HG02943 (cell line): ENCODE measurements at regions not wholly inside any gene's neighbourhood (a gene's known extent, or its start where the extent isn't known, plus 50 kb on each side); places are given as distances from the start of the nearest gene placed in this dataset.

Source experiments
- ATAC-seq: cut with Tn5 transposase; IDR thresholded peaks from one replicate; pipeline ENCODE4 v1.9.1; 2021; ENCODE audit warnings: mild to moderate bottlenecking, low read depth, moderate library complexity; ENCODE audit not compliant: unreplicated experiment

DNA sequence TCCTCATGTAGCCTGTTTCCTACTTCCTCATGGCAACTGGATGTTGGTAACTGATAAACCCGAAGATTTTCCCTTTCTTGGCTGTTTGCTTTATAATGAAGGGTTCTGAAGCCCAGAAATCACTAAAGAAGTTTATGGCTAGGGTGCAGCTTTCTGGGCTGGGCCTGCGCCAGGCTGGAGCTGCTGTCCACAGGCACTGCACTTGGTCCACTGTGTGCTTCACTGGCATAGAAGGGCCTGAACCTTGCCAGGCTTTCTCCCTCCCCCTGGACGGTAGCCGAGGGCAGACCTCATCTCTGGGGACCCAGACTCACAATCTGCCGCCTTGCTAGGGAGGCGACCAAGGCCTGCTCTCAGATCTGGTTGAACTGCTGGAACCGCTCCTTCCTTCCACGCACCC lies 133.3 kb upstream of the SPRED2 start:
- ATAC-seq = no peak

DNA sequence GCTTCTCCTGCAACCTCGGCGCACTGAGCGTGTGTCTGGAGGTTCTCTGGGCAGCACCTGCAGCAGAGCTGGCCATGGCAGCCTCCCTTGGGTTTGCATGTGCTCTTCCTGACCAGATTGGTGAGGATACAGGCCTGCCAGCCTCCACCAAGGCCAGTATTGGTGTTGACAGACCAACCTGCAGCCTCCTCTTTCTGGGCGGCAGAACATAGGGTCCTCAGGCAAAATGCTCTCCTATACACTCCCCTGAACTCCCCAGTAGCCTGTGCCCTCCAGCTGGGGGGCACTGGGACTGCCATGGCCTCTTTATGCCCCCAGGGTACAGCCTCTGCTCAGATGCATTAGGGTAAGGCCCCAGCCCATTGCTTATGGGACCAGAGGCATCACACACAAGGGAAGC lies 131.9 kb upstream of the SPRED2 start:
- no peak for ATAC-seq

DNA sequence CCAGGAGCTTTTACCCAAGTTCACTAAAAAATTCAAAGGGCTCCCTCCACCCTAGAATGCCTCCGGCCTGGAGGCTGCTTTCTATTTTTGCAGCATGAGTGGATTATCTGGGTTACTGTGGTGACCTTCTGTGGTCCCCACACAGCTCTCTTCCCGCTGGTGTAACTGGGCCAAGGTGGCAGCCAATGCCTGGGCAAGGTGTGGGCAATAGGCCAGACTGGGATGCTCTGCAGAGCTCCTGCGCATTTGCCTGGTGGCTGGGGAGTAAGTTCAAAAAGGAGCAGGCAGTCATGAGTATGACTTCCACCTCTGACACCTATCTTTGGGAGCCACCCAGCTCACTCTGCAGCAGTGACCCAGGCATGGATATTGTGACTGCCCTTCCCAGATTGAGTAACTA lies 130.5 kb upstream of the SPRED2 start:
- no peak for ATAC-seq

DNA sequence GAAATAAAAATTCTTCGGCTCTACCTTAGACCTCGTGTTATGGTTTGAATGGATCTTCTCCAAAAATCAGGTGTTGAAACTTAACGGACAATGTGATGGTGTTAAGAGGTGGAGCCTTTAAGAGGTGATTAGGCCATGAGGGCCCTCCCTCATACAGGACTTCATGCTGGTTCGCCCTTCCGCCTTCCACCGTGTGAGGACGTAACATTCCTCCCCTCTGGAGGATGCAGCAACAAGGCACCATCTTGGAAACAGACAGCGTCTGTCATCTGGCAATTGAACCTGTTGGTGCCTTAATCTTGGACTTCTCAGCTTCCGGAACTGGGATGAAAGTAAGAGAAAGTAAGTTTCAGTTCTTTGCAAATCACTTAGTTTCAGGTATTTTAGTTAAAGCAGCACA lies 126.3 kb upstream of the SPRED2 start:
- no peak for ATAC-seq

DNA sequence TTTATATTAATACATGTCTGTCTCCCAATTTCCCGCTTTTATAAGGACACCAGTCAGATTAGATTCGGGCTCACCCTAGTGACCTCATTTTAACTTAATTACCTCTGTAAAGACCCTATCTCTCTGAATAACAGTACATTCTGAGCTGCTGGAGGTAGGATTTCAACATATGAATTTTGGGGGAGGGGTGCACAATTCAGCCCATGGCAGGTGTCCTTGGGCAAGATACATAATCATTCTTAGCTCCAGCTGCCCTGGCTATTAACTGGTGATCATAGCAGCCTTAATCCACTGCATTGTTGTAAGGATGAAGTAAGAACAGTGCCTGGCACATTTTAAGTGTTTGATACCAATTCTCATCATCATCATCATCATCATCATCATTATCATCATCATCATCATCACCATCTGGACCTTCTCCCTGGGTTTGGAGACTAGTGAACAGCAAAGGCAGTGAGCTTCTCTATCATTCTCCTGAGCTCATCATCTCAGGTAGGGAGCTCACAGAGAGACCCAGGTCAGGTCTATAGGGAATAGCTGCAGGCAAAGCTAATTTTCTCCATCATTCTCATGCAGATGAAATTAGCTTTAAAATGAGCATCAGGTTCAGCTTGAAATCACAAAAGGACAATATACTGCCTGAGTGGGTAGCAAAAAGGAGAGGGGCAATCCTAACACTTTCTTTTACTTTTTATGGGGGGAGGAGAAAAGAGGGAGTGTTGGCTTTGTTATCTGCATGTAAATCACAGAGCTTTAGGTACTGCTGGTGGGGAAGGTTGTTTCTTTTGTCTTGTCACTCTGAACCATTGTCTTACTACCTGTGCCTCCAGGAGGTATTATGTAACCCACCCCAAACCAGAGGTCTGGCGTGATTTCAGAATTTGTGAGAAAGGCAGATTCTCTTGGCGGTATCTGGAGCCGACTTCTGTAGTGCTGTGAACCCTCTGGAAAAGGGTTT lies 125.5 kb upstream of the SPRED2 start:
- ATAC-seq = no peak

DNA sequence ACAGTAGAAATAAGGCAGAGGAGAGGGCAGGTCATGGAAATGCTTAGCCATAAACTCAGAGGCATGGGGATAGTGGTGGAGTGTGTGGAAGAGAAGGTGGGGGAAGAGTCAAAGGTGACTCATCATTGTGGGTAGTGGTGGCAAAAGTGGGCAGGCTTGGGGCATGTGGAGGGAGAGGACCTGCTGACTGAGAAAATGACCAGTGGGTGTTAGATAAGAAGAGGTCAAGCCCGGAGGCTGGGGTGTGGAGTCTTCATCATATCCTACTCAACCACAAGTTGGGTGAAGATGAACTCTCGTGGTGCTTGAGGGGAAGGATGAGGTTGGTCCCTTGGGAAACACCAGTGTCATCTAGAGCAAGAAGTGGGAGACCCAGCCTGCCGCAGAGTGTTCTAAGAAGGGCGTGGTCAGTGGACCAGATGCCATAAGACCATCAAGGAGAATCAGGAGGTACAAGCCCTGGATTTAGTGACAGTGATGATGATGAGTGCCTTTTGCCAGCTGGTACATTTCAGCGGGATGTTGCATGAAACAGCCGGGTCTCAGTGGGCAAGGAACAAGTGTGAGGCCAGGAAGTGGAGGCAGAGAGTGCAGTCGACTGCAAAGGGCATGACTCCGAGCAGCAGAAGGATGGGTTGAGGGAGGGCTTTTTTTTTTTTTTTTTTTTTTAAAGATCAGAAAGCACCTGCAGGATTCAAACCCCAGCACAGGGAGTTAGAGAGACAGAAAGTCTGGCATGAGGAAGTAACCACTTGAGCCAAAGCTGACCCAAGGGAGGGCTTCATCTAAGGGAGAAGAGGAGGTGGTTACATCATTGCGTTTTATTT lies 122.6 kb upstream of the SPRED2 start:
- no peak for ATAC-seq

DNA sequence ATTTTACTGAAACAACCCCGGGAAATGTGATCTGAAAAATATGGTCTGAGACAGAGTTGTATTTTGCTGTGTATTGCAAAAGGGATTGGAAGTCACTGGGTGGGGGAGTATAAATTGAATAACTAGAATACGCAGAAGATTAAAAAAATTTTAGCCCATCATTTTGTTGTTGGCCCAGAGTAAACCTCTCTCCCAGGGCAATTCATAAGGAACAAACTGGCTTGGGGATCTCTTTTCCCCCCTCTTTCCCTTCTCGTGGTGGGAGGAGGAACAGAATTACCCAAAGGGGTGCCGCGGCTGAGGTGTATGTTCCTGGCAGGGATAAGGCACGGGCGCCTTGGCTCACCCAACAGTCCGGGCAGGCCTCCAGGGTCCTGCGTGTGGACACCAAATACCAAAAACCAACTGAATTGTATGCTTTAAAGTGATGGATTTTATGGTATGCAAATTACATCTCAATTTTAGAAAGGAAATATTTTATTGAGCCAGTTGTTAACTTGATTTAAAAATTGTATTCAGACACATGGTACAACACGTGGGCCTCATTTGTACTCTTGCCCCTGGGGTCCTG lies 121.2 kb upstream of the SPRED2 start:
- ATAC-seq = no peak

DNA sequence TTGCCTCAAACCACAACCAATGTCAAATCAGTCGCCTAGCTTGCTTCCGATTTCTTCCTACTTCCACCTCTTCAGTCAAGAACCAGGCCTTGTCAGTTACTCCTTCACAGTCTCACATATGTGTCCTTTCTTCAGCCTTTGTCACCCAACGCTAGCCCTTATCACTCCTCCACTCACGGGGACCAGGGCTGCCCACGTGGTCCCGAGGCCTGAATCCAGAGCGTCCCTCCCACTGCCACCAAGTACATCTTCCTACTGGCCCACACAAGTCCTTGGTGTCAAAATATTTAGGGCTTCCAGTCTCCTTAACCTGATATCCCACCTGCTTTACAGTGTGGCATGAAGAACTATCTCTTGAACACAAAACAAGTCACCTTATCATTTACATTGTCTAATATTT lies 119.1 kb upstream of the SPRED2 start:
- ATAC-seq = no peak

DNA sequence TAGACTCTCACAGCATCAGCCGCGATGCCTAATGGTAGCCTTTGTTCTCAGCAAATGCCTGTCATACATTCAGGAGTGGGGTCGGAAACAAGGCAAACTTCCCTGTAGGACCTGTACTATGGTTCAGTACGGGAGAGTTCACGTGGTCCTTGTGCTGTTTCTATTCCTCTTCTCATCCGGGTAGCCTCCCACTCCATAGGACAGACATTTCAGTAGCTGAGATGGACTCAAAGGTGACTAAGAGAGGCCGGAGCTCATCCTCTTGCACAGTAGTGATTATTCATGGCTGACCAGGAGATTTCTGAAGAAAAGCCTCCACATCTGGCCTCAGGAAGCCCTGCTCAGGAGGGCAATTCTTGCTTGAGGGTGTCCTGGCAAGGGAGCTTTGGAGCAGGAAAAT lies 117.8 kb upstream of the SPRED2 start:
- no peak for ATAC-seq

DNA sequence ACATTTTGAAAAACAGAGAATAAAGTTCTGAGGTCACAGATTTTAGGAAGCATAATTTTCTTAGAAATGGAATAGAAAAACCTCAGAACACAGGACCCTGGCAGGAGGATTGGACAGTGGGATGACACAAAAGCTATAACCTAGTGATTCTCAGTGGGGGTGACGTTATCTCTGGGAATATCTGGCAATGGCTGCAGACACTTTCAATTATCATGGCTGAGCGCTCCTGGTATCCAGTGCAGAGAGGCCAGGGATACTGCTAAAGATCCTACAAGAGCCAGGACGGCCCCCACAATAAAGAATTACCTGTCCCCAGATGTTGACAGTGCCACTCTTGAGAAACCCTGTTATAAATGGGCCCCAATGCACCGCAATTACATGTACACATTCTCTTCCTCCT lies 117.2 kb upstream of the SPRED2 start:
- no peak for ATAC-seq

DNA sequence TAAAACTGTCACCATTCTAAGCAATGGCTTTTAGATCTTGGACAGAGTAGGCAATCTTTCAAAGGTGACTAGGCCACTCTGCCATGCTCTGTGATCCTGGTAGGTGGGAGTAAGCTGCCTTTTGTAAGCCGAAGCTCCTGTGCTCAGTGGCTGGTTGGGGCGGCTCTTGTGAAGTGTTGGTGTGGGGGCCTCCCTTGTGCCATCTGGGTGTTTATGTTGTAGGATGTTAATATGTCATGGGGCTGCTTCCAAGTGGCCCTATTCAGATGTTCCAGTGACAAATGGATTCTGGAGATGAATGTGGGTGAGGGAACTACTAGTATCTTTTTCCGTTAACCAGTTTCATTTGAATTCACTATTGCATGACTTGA lies 116.8 kb upstream of the SPRED2 start:
- ATAC-seq = no peak

DNA sequence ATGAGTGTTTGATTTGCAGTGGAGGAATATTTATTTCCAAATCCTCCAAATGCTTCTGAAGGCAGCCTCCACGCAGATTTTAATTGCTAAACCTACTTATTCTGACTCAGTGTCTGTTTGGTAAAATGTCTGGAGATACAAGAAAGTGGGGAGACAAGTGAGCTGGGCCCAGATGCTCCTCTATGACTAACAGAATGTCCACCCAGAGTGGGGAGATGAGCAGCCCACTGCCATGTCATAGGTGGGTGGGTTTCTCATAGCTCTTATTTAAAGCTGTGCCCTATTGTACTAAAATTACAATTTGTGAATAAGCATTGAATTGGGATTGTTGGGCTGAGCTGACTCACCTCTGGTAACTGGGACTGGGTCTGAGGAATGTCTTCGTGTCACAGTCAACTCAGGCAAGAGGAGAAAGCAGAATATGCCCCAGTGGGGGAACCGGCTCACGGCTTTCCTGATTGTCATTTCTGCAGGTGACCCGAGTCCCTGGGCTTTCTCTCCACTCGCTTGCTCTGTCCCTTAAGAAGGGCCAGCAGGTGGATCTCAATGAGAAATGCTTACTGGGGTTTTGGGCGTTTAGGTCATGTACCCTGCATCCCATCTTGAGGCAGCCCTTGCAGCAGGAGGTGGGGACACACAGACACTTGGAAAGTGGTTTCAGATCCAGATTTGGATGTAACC lies 116.3 kb upstream of the SPRED2 start:
- no peak for ATAC-seq

DNA sequence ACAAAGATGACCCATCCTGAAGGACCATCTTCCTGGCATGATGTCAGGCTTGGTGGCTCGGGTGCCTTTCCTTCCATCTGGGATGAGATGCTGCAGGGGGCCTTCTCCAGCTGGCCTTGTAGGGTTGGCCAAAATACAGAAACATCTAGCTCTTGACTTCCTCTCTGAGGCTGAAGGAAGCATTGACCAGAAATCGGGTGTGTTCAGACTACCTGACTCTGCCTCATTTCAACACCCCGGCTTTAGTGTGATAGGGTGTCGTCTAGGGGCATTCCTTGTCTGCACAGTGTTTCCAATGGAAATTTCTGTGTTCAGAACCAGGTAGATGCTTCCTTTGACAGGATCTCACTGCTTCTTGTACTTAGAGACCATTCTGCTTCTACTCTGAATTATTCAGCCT lies 115.7 kb upstream of the SPRED2 start:
- no peak for ATAC-seq

DNA sequence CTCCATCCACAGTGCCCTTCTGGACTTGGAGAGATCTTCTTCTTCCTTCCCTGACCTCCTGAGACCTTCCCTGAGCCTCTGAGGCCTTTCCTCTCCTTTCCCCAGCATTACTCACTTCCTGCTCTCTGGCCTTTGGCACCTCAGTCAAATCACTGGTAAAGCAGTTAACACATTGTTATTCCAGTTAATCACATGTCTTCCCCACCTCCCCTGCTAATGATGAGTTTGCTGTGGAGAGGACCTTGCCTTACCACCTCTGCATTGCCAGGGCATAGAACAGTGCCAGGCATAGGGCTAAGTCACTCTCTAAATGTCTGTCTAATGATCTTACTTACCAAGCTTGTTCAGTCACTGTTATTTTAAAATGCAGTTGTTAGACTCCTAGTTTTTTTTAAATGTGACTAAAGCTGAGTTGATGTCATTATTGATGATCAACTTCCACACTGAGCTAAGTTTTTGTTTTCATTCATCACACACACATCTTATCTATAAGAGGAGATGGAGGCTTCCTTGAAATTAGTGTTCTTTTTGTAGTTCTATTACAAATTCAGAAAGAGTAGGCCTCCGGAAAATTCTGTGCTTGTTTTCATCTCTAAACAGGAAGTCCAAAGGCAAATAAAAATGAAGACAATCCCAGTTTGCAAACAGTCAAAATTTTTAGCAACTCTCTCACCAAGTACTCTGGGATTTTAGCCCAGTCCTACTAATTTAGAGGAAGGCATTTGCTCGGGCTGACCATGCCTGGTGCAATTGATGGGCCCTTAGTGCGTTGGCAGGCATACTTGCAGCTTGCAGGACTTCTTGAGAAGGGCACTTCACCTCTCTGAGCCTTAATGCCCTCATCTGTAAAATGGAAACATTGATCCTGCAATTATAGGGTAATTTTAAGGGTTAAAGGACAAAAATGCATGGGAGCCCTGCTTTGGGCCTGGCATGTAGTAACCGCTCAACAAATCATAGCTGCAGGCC lies 113.7 kb upstream of the SPRED2 start:
- no peak for ATAC-seq

DNA sequence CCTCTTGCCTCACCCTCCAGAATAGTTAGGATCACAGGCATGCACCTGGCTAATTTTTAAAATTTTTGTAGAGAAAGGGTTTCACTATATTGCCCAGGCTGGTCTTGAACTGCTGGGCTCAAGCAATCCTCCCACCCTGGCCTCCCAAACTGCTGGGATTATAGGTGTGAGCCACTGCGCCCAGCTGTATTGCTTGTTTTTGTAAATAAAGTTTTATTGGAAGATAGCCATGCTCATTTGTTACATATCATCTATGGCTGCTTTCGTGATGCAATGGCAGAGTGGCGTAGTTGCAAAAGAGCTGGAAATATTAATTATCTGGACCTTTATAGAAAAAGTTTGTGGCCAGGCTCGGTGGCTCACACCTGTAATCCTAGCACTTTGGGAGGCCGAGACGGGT lies 109.4 kb upstream of the SPRED2 start:
- no peak for ATAC-seq

DNA sequence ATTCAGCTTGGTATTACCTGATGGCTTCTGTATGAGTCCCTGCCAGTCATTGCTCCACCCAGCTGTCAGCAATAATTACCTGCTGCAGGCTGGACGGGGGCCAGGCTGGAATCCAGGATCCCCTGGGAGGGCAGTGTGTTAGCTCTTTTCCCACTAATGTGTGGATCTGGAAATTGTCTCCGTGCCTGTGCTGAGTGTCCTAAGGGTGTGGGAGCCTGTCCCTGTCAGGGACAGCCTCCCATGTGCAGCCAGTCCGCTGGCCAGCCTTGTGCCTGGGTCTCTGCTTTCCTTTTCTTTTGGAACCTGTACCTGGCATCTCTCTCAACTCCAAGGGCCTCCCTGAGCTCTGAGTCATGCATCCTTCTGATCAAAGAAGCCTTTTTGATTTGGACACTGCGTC lies 107.2 kb upstream of the SPRED2 start:
- ATAC-seq = no peak

DNA sequence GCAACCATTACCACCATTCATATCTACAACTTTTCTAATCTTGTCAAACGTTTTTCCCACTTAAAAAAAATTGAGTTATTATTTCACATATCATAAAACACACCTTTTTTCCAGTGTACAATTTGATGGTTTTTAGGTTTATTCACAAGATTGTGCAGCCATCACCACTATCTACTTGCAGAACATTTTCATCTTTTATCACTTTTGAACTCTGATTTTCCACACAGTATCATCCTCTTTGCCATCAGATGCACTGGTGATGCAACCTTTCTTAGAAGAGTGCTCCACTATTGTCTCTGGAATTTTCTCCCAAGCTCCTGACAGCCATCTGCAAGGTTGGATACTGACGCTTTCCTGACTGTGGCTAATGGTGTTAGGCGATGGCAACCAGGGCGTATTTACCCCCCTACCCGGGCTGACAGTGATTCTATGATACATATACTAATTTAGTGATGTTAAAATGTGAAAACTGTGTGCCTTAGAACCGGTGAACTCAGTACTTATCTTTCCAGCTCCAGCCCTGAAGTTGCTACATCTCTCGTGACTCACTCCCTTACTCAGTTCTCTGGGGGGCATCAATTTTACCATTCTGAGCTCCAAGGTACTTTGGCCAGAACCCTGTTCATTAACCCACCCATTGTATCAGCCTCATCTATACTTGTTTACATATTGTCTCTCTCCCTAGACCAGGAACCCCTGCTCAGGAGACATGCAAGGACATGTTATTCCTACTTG lies 105.4 kb upstream of the SPRED2 start:
- no peak for ATAC-seq

DNA sequence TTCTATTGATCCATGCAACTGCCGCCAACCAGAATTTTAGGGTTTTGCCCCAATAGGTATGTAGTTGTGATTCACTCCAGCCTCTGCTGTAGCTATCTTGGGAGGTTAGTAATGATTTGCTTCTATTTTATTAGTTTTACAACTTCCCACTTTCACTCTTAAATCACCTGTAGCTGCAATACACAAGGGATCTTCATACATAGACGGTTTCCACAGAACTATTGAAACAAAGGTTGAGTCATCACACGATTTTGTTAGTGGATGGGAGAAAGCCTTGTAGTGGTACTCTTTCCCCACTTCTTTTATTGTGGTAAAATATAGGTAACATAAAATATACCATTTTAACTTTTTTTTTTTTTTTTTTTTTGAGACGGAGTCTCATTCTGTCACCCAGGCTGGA lies 104.2 kb upstream of the SPRED2 start:
- ATAC-seq = peak; percentile 68

DNA sequence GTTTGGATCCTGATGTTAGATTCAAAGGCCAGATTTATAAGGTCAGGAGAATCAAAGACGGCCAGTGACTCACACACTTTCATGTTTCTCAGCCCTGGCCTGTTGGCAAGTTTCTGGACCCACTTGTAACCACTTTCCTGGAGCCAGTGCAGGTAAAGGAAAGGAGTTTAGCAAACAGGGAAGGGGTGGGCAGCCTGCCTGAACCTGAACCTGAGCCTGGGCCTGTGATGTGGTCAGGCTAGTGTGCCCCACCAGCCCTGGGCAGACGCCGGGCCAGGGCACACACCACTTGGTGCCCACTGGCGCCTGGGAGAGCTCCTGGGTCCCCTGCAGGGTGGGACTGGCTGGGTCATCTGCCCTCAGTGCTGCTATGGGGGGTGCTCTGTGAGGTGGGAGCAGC lies 100.5 kb upstream of the SPRED2 start:
- no peak for ATAC-seq
